ENCODE measurements at regions not wholly inside any gene's neighbourhood (a gene's known extent, or its start where the extent isn't known, plus 50 kb on each side); places are given as distances from the start of the nearest gene placed in this dataset.

- TF ChIP-seq CEBPB (IDR thresholded peaks at IDR 0.05) (no peak), EP300 (IDR thresholded peaks at IDR 0.05; ENCODE audit: borderline replicate concordance) (no peak), USF1 (IDR thresholded peaks at IDR 0.05) (no peak), REST (IDR thresholded peaks at IDR 0.05; ENCODE audit: low read depth) (no peak), MAX (IDR thresholded peaks at IDR 0.05) (no peak), EGR1 (IDR thresholded peaks at IDR 0.05) (no peak), RAD21 (IDR thresholded peaks at IDR 0.05; ENCODE audit: low read depth) (no peak), TAF1 (IDR thresholded peaks at IDR 0.05; ENCODE audit: low read depth) (no peak), CREB1 (IDR thresholded peaks at IDR 0.05; ENCODE audit: low read depth) (no peak), TCF12 (IDR thresholded peaks at IDR 0.05; ENCODE audit: low read depth) (no peak), YY1 (IDR thresholded peaks at IDR 0.05; ENCODE audit: low read depth) (no peak), TEAD4 (IDR thresholded peaks at IDR 0.05) (no peak), FOXM1 (IDR thresholded peaks at IDR 0.05; ENCODE audit: borderline replicate concordance, low read depth) (no peak)
These were observed 1263.2 kb upstream of the CDH6 start for GRCh38 chr5:29930316-29930715.

All from Ishikawa (cell line).